ENCODE measurements at regions not wholly inside any gene's neighbourhood (a gene's known extent, or its start where the extent isn't known, plus 50 kb on each side); places are given as distances from the start of the nearest gene placed in this dataset.
A peak's percentile ranks its signal among the peaks of the same experiment; 100 is the strongest.

DNA sequence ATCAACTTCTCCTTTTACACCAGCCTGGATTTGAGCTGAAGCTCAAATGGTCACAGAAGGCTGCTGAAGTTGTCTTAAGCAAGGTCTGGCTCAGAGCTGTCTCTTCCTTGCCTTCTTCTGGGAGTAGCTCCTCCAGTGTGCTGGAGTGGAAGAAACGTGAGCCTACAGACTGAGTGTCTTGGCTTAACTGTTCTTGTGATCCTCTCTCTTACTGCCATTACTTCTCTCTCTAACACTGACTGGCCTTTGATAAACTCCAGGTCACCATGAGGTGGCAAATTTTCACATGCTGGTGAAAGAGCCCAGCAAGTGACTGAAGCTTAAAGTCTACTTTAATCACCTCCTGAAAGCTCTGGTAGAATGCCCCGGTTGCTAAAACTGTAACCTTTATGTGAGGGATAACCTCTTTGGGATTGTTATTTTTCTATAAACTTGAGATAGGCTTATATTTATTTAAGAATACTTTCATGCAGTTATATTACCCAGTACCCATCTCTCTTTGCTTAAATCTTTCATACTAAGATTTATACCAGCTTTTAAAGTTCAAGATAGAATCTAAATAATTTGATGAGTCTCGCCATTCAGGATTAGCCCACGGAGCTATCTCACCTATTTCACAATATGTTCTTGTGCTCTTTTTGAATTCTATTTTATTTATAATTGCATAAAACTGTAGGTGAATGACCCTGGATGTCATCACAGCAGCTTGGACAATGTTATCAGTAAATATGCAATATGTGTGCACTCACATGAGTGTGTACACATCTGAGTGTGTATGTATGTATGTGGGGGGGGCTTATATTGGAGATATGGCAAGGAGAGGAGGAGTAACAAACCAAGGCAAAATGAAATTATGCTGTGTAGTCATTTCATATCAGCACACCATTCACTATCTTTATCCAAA lies 924.0 kb downstream of the LTN1 start:
- intact Hi-C loops (cut with micrococcal nuclease) (no loop called here), dilution Hi-C loops (cut with MboI; ENCODE audit: extremely low pct_ligation_motif_present, low sequenced_read_pairs) (no loop called here)
- Histone ChIP-seq H3K9ac (replicated peaks; ENCODE audit: extremely low read depth, insufficient read depth, low read length) (no peak overlapping the region), H3K4me1 (ENCODE audit: control insufficient read depth, extremely low read depth, insufficient read depth, low read length) (no peaks in the 10 kb centered on the region), H3K9me1 (replicated peaks; ENCODE audit: control insufficient read depth, extremely low read depth, insufficient read depth, low read length) (no peaks in the 10 kb centered on the region), H3K27me3 (ENCODE audit: control insufficient read depth in 2 of 2, insufficient read depth in 2 of 2, low read length in 2 of 2) (no peaks in the 10 kb centered on the region), H3K79me2 (ENCODE audit: control insufficient read depth, insufficient read depth, low read length) (no peaks in the 10 kb centered on the region), H4K20me1 (replicated peaks; ENCODE audit: control insufficient read depth, extremely low read depth, insufficient read depth, low read length) (no peaks in the 10 kb centered on the region), H3K27ac (ENCODE audit: insufficient read depth, low read depth, low read length) (no peak overlapping the region), H3K36me3 (ENCODE audit: control insufficient read depth in 2 of 2, extremely low read depth in 1 of 2, insufficient read depth in 2 of 2, low read length in 2 of 2) (no peaks in the 10 kb centered on the region), H3K9me3 (replicated peaks; ENCODE audit: control insufficient read depth, insufficient read depth, low read length) (no peaks in the 10 kb centered on the region), H3K4me3 (replicated peaks in 1 of 3; ENCODE audit: insufficient read depth in 1 of 3, low read depth in 1 of 3, low read length in 3 of 3) (no peak overlapping the region), H2AFZ (ENCODE audit: low read depth, low read length) (peak overlapping the region; percentile 19), H3K4me2 (ENCODE audit: insufficient read depth, low read length) (no peak overlapping the region)
- CTCF ChIA-PET: interaction anchor here (1.0 to 2.0 kb wide), 4 partner anchors 162 to 677 kb away, joined by 3 to 9 read pairs (median 6); no protein-coding TSS in a partner anchor
- BruUV-seq (replicated peaks): no TSS peak
- no peak for FAIRE-seq
- POLR2A ChIA-PET: no interaction called here
- TF ChIP-seq, protein P1, sequence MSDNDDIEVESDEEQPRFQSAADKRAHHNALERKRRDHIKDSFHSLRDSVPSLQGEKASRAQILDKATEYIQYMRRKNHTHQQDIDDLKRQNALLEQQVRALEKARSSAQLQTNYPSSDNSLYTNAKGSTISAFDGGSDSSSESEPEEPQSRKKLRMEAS (IDR thresholded peaks at IDR 0.05; ENCODE audit: insufficient read depth, insufficient read length): no peak
- TF ChIP-seq JUN (IDR thresholded peaks at IDR 0.05; ENCODE audit: borderline replicate concordance, insufficient read depth, insufficient read length, low read depth) (no peak), FOS (IDR thresholded peaks at IDR 0.05; ENCODE audit: borderline replicate concordance, insufficient read depth, low read length) (no peak), GATA2 (IDR thresholded peaks at IDR 0.05; ENCODE audit: insufficient read depth, insufficient read length, low read depth, low read length) (no peak), POLR2A (IDR thresholded peaks at IDR 0.05; ENCODE audit: low read depth, low read length) (no peak), EZH2 (IDR thresholded peaks at IDR 0.05; ENCODE audit: borderline replicate concordance, low read depth, low read length, severe bottlenecking) (no peak), MYC (IDR thresholded peaks at IDR 0.05; ENCODE audit: low read depth, low read length) (no peak), POLR2AphosphoS5 (IDR thresholded peaks at IDR 0.05; ENCODE audit: insufficient read depth, low read depth, low read length) (no peak)
- TF ChIP-seq, protein P2, sequence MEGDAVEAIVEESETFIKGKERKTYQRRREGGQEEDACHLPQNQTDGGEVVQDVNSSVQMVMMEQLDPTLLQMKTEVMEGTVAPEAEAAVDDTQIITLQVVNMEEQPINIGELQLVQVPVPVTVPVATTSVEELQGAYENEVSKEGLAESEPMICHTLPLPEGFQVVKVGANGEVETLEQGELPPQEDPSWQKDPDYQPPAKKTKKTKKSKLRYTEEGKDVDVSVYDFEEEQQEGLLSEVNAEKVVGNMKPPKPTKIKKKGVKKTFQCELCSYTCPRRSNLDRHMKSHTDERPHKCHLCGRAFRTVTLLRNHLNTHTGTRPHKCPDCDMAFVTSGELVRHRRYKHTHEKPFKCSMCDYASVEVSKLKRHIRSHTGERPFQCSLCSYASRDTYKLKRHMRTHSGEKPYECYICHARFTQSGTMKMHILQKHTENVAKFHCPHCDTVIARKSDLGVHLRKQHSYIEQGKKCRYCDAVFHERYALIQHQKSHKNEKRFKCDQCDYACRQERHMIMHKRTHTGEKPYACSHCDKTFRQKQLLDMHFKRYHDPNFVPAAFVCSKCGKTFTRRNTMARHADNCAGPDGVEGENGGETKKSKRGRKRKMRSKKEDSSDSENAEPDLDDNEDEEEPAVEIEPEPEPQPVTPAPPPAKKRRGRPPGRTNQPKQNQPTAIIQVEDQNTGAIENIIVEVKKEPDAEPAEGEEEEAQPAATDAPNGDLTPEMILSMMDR (IDR thresholded peaks at IDR 0.05; ENCODE audit: extremely low read depth in 1 of 2, insufficient read depth in 1 of 2, low read depth in 1 of 2, low read length in 2 of 2): no peak
- no peak for DNase-seq (ENCODE audit: low read depth, low spot score)
